Fibroblast of mammary gland (primary cell): ENCODE measurements at regions not wholly inside any gene's neighbourhood (a gene's known extent, or its start where the extent isn't known, plus 50 kb on each side); places are given as distances from the start of the nearest gene placed in this dataset.
"Not testable (repeated sequence)": the region's sequence is repeated elsewhere in the genome, so short reads cannot be mapped to it uniquely, and the experiment has no call there.

Experiments
- DNase-seq: peaks from one replicate; pipeline ENCODE4 v3.0.0-alpha.2; 2010; ENCODE audit warnings: low read depth
- H3K4me3 ChIP-seq: 2 replicates; pipeline ENCODE4 v1.5.1; 2011; ENCODE audit warnings: low read depth, mild to moderate bottlenecking, low read length, moderate library complexity; ENCODE audit not compliant: control insufficient read depth
- CTCF ChIP-seq: conservative IDR thresholded peaks from 2 replicates; pipeline ENCODE4 v1.5.1; 2011; ENCODE audit warnings: low read depth, low read length, inconsistent platforms; ENCODE audit not compliant: control insufficient read depth, insufficient read depth

DNA sequence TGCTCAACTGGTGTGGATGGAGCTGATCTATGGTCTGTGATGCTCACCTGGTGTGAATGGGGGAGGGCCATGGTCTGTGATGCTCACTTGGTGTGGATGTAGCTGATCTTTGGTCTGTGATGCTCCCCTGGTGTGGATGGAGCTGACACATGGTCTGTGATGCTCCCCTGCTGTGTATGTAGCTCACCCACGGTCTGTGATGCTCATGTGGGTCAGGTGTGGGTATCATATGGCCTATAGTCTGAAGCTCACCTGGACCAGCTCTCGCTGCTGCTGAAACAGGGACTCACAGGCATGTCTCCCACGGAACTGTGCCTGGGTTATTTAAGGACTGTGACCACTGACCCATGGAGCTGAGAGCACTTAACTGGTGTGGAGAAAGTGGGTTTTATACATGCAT is 109.7 kb downstream of the CRLF2 start:
- no peak overlapping the region for H3K4me3 ChIP-seq
- TF ChIP-seq CTCF: no peak
- no peak for DNase-seq

DNA sequence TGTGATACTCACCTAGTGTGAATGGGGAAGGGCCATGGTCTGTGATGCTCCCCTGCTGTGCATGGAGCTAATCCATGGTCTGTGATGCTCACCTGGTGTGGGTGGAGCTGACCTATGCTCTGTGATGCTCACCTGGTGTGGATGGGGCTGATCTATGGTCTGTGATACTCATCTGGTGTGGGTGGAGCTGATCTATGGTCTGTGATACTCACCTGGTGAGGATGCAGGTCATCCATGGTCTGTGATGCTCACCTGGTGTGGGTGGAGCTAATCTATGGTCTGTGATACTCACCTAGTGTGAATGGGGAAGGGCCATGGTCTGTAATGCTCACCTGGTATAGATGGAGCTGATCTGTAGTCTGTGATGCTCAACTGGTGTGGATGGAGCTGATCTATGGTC is 110.2 kb downstream of the CRLF2 start:
- H3K4me3 ChIP-seq, DNase-seq: not testable (repeated sequence)

- DNase-seq: no peak
Measured at GRCh38 chrX:1099146-1099770, 113.2 kb downstream of the CRLF2 start.

DNA sequence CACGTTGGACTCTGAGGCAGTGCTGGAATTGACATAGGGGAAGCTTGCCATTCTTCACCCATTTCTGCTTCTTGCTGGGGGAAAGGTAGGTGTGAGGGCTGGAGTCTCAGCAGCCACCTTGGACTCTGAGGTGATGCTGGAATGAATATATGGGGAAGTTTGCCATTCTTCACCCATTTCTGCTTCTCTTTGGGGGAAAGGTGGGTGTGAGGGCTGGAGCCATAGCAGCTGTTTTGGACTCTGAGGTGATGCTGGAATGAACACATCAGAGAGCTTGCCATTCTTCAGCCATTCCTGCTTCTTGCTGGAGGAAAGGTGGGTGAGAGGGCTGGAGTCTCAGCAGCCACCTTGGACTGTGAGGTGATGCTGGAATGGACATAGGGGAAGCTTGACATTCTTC is 115.1 kb downstream of the CRLF2 start:
- no peak for TF ChIP-seq CTCF
- DNase-seq: no peak
- H3K4me3 ChIP-seq: no peak overlapping the region

More at GRCh38 chrX:1099146-1099770, 113.2 kb downstream of the CRLF2 start:
- no peak overlapping the region for H3K4me3 ChIP-seq
- TF ChIP-seq CTCF: no peak

GRCh38 chrX:1094566-1095333 is 117.7 kb downstream of the CRLF2 start:
- TF ChIP-seq CTCF: no peak

DNA sequence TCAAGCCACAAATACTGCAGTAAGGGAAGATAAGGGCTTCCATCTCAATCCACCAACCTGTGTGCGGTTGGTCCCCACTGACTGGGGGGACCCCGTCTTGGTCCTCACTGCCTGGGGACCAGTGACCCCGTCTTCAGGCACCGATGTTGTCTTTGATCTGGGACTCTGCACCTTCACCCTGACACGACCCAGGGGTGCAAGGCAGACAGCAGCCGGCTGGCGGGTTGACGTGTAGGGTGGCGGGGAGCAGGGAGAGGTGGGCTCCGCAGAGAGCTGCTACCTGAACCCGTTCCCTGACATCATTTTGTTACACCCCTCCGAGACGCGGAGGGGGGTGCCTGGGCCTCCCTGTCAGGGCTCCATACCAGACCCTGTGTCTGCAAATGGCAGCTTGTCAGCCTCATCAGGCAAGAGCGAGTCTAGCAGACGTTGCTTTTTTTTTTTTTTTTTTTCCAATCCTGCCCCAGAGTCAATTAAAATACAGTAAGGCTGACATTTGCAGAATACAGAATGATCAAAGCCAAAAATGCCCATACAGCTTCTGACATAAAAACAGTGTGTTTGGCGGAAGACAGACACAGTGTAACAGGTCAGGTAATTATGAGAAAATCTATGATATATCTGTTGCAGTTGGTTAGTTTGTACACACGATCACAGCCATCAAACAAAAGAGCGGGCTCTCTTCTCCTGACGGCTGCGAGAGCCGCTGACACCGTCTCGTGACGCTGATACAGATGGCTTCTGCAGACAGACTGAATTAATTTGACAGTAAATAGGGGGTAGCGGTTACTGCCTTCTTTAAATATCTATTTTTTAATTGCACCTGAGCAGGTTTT is 118.6 kb downstream of the CRLF2 start:
- no peak overlapping the region for H3K4me3 ChIP-seq
- no peak for TF ChIP-seq CTCF
- DNase-seq: no peak

More at GRCh38 chrX:1094566-1095333, 117.7 kb downstream of the CRLF2 start:
- DNase-seq: no peak
- H3K4me3 ChIP-seq: no peak overlapping the region

DNA sequence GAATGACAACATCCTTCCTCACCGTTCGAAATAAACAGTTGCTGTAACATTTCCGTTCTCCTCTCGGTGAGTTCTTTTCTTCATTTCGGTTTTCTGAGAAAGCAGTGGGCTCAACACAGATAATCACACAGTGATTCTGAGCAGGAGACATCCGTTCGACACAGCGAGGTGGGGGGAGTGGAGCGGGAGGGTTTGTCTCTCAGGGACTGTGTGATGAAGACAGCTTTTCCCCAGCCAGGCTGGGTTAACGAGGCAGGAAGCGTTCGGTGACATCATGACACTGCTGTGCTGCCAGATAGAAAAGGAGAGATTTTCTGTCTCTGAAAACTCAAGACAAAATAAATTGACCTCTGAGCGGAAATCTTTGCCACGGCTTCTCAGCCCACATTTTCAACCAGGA is 119.3 kb downstream of the CRLF2 start:
- TF ChIP-seq CTCF: no peak
- DNase-seq: no peak
- H3K4me3 ChIP-seq: no peak overlapping the region
